H1 (cell line): ENCODE measurements at regions not wholly inside any gene's neighbourhood (a gene's known extent, or its start where the extent isn't known, plus 50 kb on each side); places are given as distances from the start of the nearest gene placed in this dataset.

Experiments
- CTCF ChIA-PET: fragments of 300-600 bp; sonication (Branson Sonifier 250); formaldehyde crosslinking; loops from one replicate; lab custom pipeline; 2021; ENCODE audit not compliant: partially characterized antibody; lab: Charles Lee
- POLR2A ChIA-PET: fragments of 300-600 bp; sonication (Branson Sonifier 250); formaldehyde crosslinking; loops from one replicate; lab custom pipeline; 2021; ENCODE audit warnings: inconsistent platforms; ENCODE audit not compliant: partially characterized antibody; lab: Charles Lee
- DNase-seq, 2 experiments: peaks; one replicate each; pipeline versions ENCODE4 v3.0.0 to v3.0.0-alpha.2; 2010 to 2022; ENCODE audit warnings: low spot score in 2 of 2, low read depth in 1 of 2, mixed read lengths in 1 of 2
- FAIRE-seq: peaks from 2 replicates; lab custom pipeline; 2011; peaks lifted over from hg19 to GRCh38; lab: Jason Lieb, UNC
- H2AFZ ChIP-seq: 2 replicates; pipeline ENCODE4 v1.8.1; 2012; ENCODE audit warnings: low read length, inconsistent platforms
- H2AK5ac ChIP-seq: 2 replicates; pipeline ENCODE4 v1.6.1; 2013; ENCODE audit warnings: low read depth, low read length
- H2BK120ac ChIP-seq: replicated peaks from 2 replicates; pipeline ENCODE3; 2013; ENCODE audit warnings: low read depth, low read length, inconsistent platforms
- H2BK12ac ChIP-seq: 2 replicates; pipeline ENCODE4 v1.6.1; 2013; ENCODE audit warnings: low read depth, low read length
- H2BK15ac ChIP-seq: 2 replicates; pipeline ENCODE4 v1.6.1; 2013; ENCODE audit warnings: low read length
- H2BK20ac ChIP-seq: 2 replicates; pipeline ENCODE4 v1.6.1; 2013; ENCODE audit warnings: low read length
- H2BK5ac ChIP-seq: 2 replicates; pipeline ENCODE4 v1.6.1; 2013; ENCODE audit warnings: low read depth, low read length
- H3K14ac ChIP-seq: 2 replicates; pipeline ENCODE4 v1.6.1; 2013; ENCODE audit warnings: inconsistent platforms; ENCODE audit not compliant: insufficient read length
- H3K18ac ChIP-seq: 2 replicates; pipeline ENCODE4 v1.6.1; 2013; ENCODE audit warnings: low read length; ENCODE audit errors: extremely low read depth
- H3K23ac ChIP-seq: 2 replicates; pipeline ENCODE4 v1.6.1; 2013; ENCODE audit warnings: inconsistent platforms; ENCODE audit not compliant: insufficient read length
- H3K23me2 ChIP-seq: 2 replicates; pipeline ENCODE4 v1.6.1; 2013; ENCODE audit warnings: low read depth, low read length
- H3K27ac ChIP-seq: 2 replicates; pipeline ENCODE4 v1.6.1; 2011; ENCODE audit warnings: low read depth, low read length, inconsistent platforms
- H3K27me3 ChIP-seq, 4 experiments: replicated peaks in 1 of 4; 1 replicate in 1 of 4; 2 replicates in 3 of 4; pipeline versions ENCODE4 v1.6.1 to v1.8.1; 2011 to 2013; ENCODE audit warnings: low read length in 3 of 4, mild to moderate bottlenecking in 3 of 4, inconsistent platforms in 2 of 4, mixed read lengths in 2 of 4, moderate library complexity in 1 of 4; ENCODE audit not compliant: control insufficient read depth in 3 of 4, insufficient read depth in 3 of 4; ENCODE audit errors: extremely low read depth in 1 of 4
- H3K36me3 ChIP-seq, 4 experiments: 2 replicates each; pipeline versions ENCODE4 v1.6.1 to v1.8.1; 2011 to 2013; ENCODE audit warnings: mild to moderate bottlenecking in 4 of 4, low read length in 3 of 4, moderate library complexity in 2 of 4, control low read depth in 1 of 4, inconsistent platforms in 1 of 4; ENCODE audit not compliant: insufficient read depth in 4 of 4, control insufficient read depth in 2 of 4
- H3K4ac ChIP-seq: replicated peaks from 2 replicates; pipeline ENCODE3; 2013; ENCODE audit warnings: low read length, low read depth, mixed read lengths, inconsistent platforms; ENCODE audit not compliant: insufficient read length
- H3K4me1 ChIP-seq, 4 experiments: replicated peaks in 1 of 4; 1 replicate in 1 of 4; 2 replicates in 3 of 4; pipeline versions ENCODE4 v1.6.1 to v1.8.1; 2011 to 2013; ENCODE audit warnings: low read length in 3 of 4, inconsistent platforms in 2 of 4, mixed read lengths in 1 of 4; ENCODE audit not compliant: insufficient read depth in 4 of 4, control insufficient read depth in 3 of 4
- H3K4me2 ChIP-seq, 2 experiments: 2 replicates each; pipeline versions ENCODE4 v1.6.1 to v1.8.1; 2011 to 2013; ENCODE audit warnings: low read depth in 2 of 2, low read length in 2 of 2, control low read depth in 1 of 2, inconsistent platforms in 1 of 2, mild to moderate bottlenecking in 1 of 2; ENCODE audit not compliant: insufficient read depth in 1 of 2
- H3K4me3 ChIP-seq, 4 experiments: fragments of 200-600, 300-600 bp in 1 of 4; sonication (generic), shearing (Covaris generic), sonication (Bioruptor Twin) in 1 of 4; 2 replicates each; pipeline versions ENCODE4 v1.5.1 to v1.8.1; 2011 to 2016; ENCODE audit warnings: low read length in 4 of 4, low read depth in 3 of 4, control low read depth in 2 of 4, inconsistent platforms in 2 of 4, mild to moderate bottlenecking in 2 of 4, mixed read lengths in 1 of 4, moderate library complexity in 1 of 4; ENCODE audit not compliant: insufficient read depth in 2 of 4; ENCODE audit errors: extremely low read depth in 1 of 4
- H3K56ac ChIP-seq: replicated peaks from 2 replicates; pipeline ENCODE3; 2013; ENCODE audit warnings: low read depth, mild to moderate bottlenecking, mixed read lengths, low read length, inconsistent platforms; ENCODE audit not compliant: insufficient read length
- H3K79me1 ChIP-seq: 2 replicates; pipeline ENCODE4 v1.6.1; 2013; ENCODE audit warnings: low read depth, low read length, control low read depth
- H3K79me2 ChIP-seq, 2 experiments: 2 replicates each; pipeline versions ENCODE4 v1.6.1 to v1.8.1; 2012 to 2013; ENCODE audit warnings: low read length in 2 of 2, mild to moderate bottlenecking in 2 of 2, inconsistent platforms in 1 of 2; ENCODE audit not compliant: insufficient read depth in 2 of 2, control insufficient read depth in 1 of 2
- H3K9ac ChIP-seq, 4 experiments: replicated peaks in 1 of 4; 1 replicate in 1 of 4; 2 replicates in 3 of 4; pipeline versions ENCODE4 v1.6.1 to v1.8.1; 2011 to 2013; ENCODE audit warnings: low read depth in 3 of 4, low read length in 3 of 4, control low read depth in 2 of 4, mild to moderate bottlenecking in 2 of 4, moderate library complexity in 2 of 4, inconsistent platforms in 1 of 4; ENCODE audit errors: extremely low read depth in 1 of 4
- H3K9me3 ChIP-seq, 2 experiments: 2 replicates each; pipeline versions ENCODE4 v1.6.1 to v1.8.1; 2012 to 2013; ENCODE audit warnings: mild to moderate bottlenecking in 2 of 2, moderate library complexity in 2 of 2, control low read depth in 1 of 2, inconsistent platforms in 1 of 2, low read depth in 1 of 2, low read length in 1 of 2, mixed read lengths in 1 of 2; ENCODE audit not compliant: insufficient read depth in 2 of 2
- H4K20me1 ChIP-seq, 2 experiments: replicated peaks in 1 of 2; 2 replicates each; pipeline versions ENCODE3 to v1.8.1; 2011 to 2013; ENCODE audit warnings: inconsistent platforms in 2 of 2, low read length in 2 of 2, mild to moderate bottlenecking in 1 of 2; ENCODE audit not compliant: insufficient read depth in 2 of 2, control insufficient read depth in 1 of 2
- H4K5ac ChIP-seq: 2 replicates; pipeline ENCODE4 v1.6.1; 2013; ENCODE audit warnings: low read length, low read depth, mixed read lengths, inconsistent platforms; ENCODE audit not compliant: insufficient read length
- H4K8ac ChIP-seq: 2 replicates; pipeline ENCODE4 v1.8.0; 2013; ENCODE audit warnings: mild to moderate bottlenecking, moderate library complexity, low read length, inconsistent platforms; ENCODE audit not compliant: insufficient read depth; ENCODE audit errors: extremely low read depth
- H4K91ac ChIP-seq: replicated peaks from 2 replicates; pipeline ENCODE3; 2013; ENCODE audit warnings: low read length, mixed read lengths, inconsistent platforms; ENCODE audit not compliant: insufficient read length
- ATF2 ChIP-seq: IDR thresholded peaks from 2 replicates; pipeline ENCODE4 v1.6.1; 2012; ENCODE audit warnings: low read length, inconsistent platforms
- CREB1 ChIP-seq: IDR thresholded peaks from 2 replicates; pipeline ENCODE4 v1.6.1; 2012; ENCODE audit warnings: inconsistent platforms
- HDAC2 ChIP-seq, 2 experiments: fragments of 300-600 bp in 1 of 2; sonication (generic) in 1 of 2; IDR thresholded peaks; 2 replicates each; pipeline ENCODE4 v1.6.1; 2011 to 2012; ENCODE audit warnings: low read depth in 2 of 2, low read length in 2 of 2, mild to moderate bottlenecking in 2 of 2, moderate library complexity in 2 of 2, borderline replicate concordance in 1 of 2, inconsistent platforms in 1 of 2
- HDAC6 ChIP-seq: IDR thresholded peaks from one replicate; pipeline ENCODE4 v1.7.1; 2012; ENCODE audit warnings: low read depth, mild to moderate bottlenecking, inconsistent platforms, low read length, moderate library complexity
- KDM4A ChIP-seq: IDR thresholded peaks from one replicate; pipeline ENCODE4 v1.7.1; 2012; ENCODE audit warnings: low read depth, mild to moderate bottlenecking, moderate library complexity, low read length, inconsistent platforms; ENCODE audit not compliant: severe bottlenecking
- MAFK ChIP-seq: IDR thresholded peaks from 2 replicates; pipeline ENCODE4 v1.6.1; 2012; ENCODE audit warnings: low read depth, mild to moderate bottlenecking, improper control_type of control experiment, low read length
- NANOG ChIP-seq: IDR thresholded peaks from 2 replicates; pipeline ENCODE4 v1.6.1; 2011; ENCODE audit warnings: low read length, low read depth, mild to moderate bottlenecking, inconsistent platforms; ENCODE audit not compliant: insufficient read depth, poor library complexity, severe bottlenecking
- PHF8 ChIP-seq: fragments of 200-600 bp; sonication (generic); conservative IDR thresholded peaks from 2 replicates; pipeline ENCODE4 v1.7.1; 2012; ENCODE audit warnings: low read depth, mild to moderate bottlenecking, inconsistent platforms, low read length, moderate library complexity
- POU5F1 ChIP-seq: IDR thresholded peaks from 2 replicates; pipeline ENCODE4 v1.6.1; 2011; ENCODE audit warnings: low read depth, mild to moderate bottlenecking, low read length, moderate library complexity
- SIN3A ChIP-seq, 2 experiments: IDR thresholded peaks in 1 of 2; conservative IDR thresholded peaks in 1 of 2; 2 replicates each; pipeline ENCODE4 v1.6.1; 2011 to 2012; ENCODE audit warnings: low read length in 2 of 2, improper control_type of control experiment in 1 of 2, low read depth in 1 of 2, mild to moderate bottlenecking in 1 of 2
- SIRT6 ChIP-seq: IDR thresholded peaks from one replicate; pipeline ENCODE4 v1.7.1; 2012; ENCODE audit warnings: low read length, inconsistent platforms
- TAF7 ChIP-seq: optimal IDR thresholded peaks from 2 replicates; pipeline ENCODE3; 2011; ENCODE audit warnings: low read depth, mild to moderate bottlenecking, inconsistent platforms, low read length, moderate library complexity, borderline replicate concordance
- WGBS, 2 experiments: shearing (Covaris generic) in 1 of 2; methylation state at CpG; one replicate each; pipeline versions ENCODE4 v1.1.6 to v1.1.7; 2013 to 2015; ENCODE audit warnings: low lambda C conversion rate in 2 of 2, mixed read lengths in 2 of 2, inconsistent platforms in 1 of 2, low coverage in 1 of 2, missing lambda C conversion rate in 1 of 2; ENCODE audit not compliant: insufficient replicate concordance in 2 of 2, insufficient coverage in 1 of 2, insufficient read length in 1 of 2; ENCODE audit errors: extremely low coverage in 1 of 2, missing lambda C conversion rate in 1 of 2; 5-methylcytosine and 5-hydroxymethylcytosine counted together

DNA sequence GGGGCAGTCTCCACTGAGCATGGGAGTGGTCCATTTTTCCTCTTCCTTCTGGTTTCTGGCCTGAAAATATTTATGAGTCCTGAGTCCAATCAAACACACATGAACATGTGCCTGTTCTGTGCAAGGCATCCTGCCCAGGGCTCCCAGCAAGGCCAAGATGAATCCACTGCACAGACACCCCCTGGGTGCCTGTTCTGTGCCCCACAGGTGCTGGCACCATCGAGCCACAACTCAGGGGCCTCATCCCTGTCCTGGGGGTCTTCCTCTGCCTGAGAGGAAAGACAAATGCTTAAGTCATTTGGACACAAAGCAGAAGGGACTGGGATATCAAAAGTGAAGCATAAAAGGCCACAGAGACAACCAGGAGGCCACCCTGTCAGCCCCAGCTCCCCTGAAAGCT is 87.4 kb upstream of the IQSEC1 start:
- POLR2A ChIA-PET = no interaction called here
- TF ChIP-seq CREB1 = no peak
- no peak for TF ChIP-seq NANOG
- no peak for TF ChIP-seq MAFK
- TF ChIP-seq SIRT6 = no peak
- no peak for TF ChIP-seq HDAC6
- TF ChIP-seq POU5F1 = no peak
- no peak for TF ChIP-seq HDAC2 (IDR thresholded peaks at IDR 0.05; ENCODE audit: borderline replicate concordance in 1 of 2, low read depth in 2 of 2, low read length in 2 of 2)
- no peak for TF ChIP-seq TAF7
- no peak for TF ChIP-seq PHF8
- no peak for TF ChIP-seq ATF2
- TF ChIP-seq KDM4A = no peak
- no peak for TF ChIP-seq SIN3A (conservative IDR thresholded peaks at IDR 0.05 in 1 of 2, IDR thresholded peaks at IDR 0.05 in 1 of 2; ENCODE audit: low read depth in 1 of 2, low read length in 2 of 2)

More for the DNA sequence above, 87.4 kb upstream of the IQSEC1 start:
- Histone ChIP-seq H3K4me3 (no peak overlapping the region), H3K18ac (0 out of 2 replicates have a peak overlapping the region, but pooled peaks have one; percentile 13), H3K79me2 (no peaks in the 10 kb centered on the region), H3K9ac (no peak overlapping the region), H2AFZ (no peak overlapping the region), H4K20me1 (no peaks in the 10 kb centered on the region), H2AK5ac (no peak overlapping the region), H3K23me2 (no peaks in the 10 kb centered on the region), H3K4me1 (peaks cover 4 to 26% (median 18%) of the 10 kb centered on the region in 4 experiments), H4K91ac (peak overlapping the region; percentile 4), H3K4me2 (no peak overlapping the region), H3K14ac (no peak overlapping the region), H3K27me3 (no peaks in the 10 kb centered on the region), H3K56ac (no peak overlapping the region), H3K4ac (no peak overlapping the region), H4K5ac (no peak overlapping the region), H2BK120ac (no peak overlapping the region), H2BK20ac (peak overlapping the region; percentile 72), H2BK5ac (peak overlapping the region; percentile 66; the same call in 1 of the 2 replicates), H2BK15ac (peak overlapping the region; percentile 53; the same call in 1 of the 2 replicates), H3K79me1 (no peaks in the 10 kb centered on the region), H3K36me3 (no peaks in the 10 kb centered on the region), H3K23ac (no peak overlapping the region), H2BK12ac (no peak overlapping the region), H4K8ac (no peak overlapping the region), H3K27ac (no peak overlapping the region), H3K9me3 (peaks cover 0 to under 1% of the 10 kb centered on the region in 2 experiments; a peak in 1 of 4 replicates)
- DNase-seq (no peak), FAIRE-seq (no peak)
- 88% methylated on average over 1 of the region's 1 CpG; no CpG with 5 or more reads in 1 of the 2 experiments for WGBS, 2 experiments
- CTCF ChIA-PET = interaction anchor here (5.8 kb wide), 1 partner anchor 15 kb away, joined by 24 read pairs; no protein-coding TSS in a partner anchor
